ENCODE measurements at regions not wholly inside any gene's neighbourhood (a gene's known extent, or its start where the extent isn't known, plus 50 kb on each side); places are given as distances from the start of the nearest gene placed in this dataset.

- 84 to 85% methylated on average over 11 of the region's 11 CpGs for WGBS, 2 donors
- no peak for TF ChIP-seq EP300 (IDR thresholded peaks at IDR 0.05)
- no peak for TF ChIP-seq POLR2A (IDR thresholded peaks at IDR 0.05)
- no peak for TF ChIP-seq CTCF (IDR thresholded peaks at IDR 0.05)
- TF ChIP-seq POLR2AphosphoS5 (IDR thresholded peaks at IDR 0.05), result no peak
Observed at GRCh38 chr5:6108981-6109825, 269.1 kb downstream of the MED10 start.

GRCh38 chr5:6108540-6108848, 269.9 kb downstream of the MED10 start:
- H3K4me3 ChIP-seq, result no peak overlapping the region
- 79 to 82% methylated on average over 5 of the region's 5 CpGs for WGBS, 2 donors
- H3K27ac ChIP-seq, result no peak overlapping the region
- intact Hi-C loops (cut with DNase I), result no loop called here
- H3K27me3 ChIP-seq, result no peaks in the 10 kb centered on the region
- H3K9me3 ChIP-seq, result no peaks in the 10 kb centered on the region
- H3K4me1 ChIP-seq, result no peaks in the 10 kb centered on the region
- no peak for DNase-seq
- H3K36me3 ChIP-seq, result no peaks in the 10 kb centered on the region
- no peak for TF ChIP-seq POLR2A (IDR thresholded peaks at IDR 0.05)
- TF ChIP-seq POLR2AphosphoS5 (IDR thresholded peaks at IDR 0.05), result no peak
- TF ChIP-seq EP300 (IDR thresholded peaks at IDR 0.05), result no peak
- no peak for TF ChIP-seq CTCF (IDR thresholded peaks at IDR 0.05)

More at GRCh38 chr5:6108981-6109825, 269.1 kb downstream of the MED10 start:
- Histone ChIP-seq H3K36me3 (no peaks in the 10 kb centered on the region), H3K4me3 (no peak overlapping the region), H3K27me3 (no peaks in the 10 kb centered on the region), H3K9me3 (no peaks in the 10 kb centered on the region), H3K27ac (no peak overlapping the region), H3K4me1 (no peaks in the 10 kb centered on the region)
- DNase-seq, result no peak
- intact Hi-C loops (cut with DNase I), result no loop called here

GRCh38 chr5:6107675-6108539, 270.4 kb downstream of the MED10 start:
- TF ChIP-seq POLR2AphosphoS5 (IDR thresholded peaks at IDR 0.05) (no peak), EP300 (IDR thresholded peaks at IDR 0.05) (no peak), CTCF (IDR thresholded peaks at IDR 0.05) (no peak), POLR2A (IDR thresholded peaks at IDR 0.05) (no peak)
- Histone ChIP-seq H3K4me3 (no peak overlapping the region), H3K36me3 (no peaks in the 10 kb centered on the region), H3K9me3 (no peaks in the 10 kb centered on the region), H3K27me3 (no peaks in the 10 kb centered on the region), H3K4me1 (no peaks in the 10 kb centered on the region), H3K27ac (no peak overlapping the region)
- intact Hi-C loops (cut with DNase I), result no loop called here
- WGBS, 2 donors, result 65 to 70% methylated on average over 13 of the region's 13 CpGs
- DNase-seq, result no peak

GRCh38 chr5:6106756-6107155, 271.6 kb downstream of the MED10 start:
- 86 to 90% methylated on average over 6 of the region's 6 CpGs for WGBS, 2 donors
- intact Hi-C loops (cut with DNase I), result no loop called here
- Histone ChIP-seq H3K4me3 (no peak overlapping the region), H3K27ac (no peak overlapping the region), H3K36me3 (no peaks in the 10 kb centered on the region), H3K27me3 (no peaks in the 10 kb centered on the region), H3K9me3 (no peaks in the 10 kb centered on the region), H3K4me1 (no peaks in the 10 kb centered on the region)
- DNase-seq, result no peak
- TF ChIP-seq POLR2A (IDR thresholded peaks at IDR 0.05), result no peak
- TF ChIP-seq CTCF (IDR thresholded peaks at IDR 0.05), result no peak
- no peak for TF ChIP-seq POLR2AphosphoS5 (IDR thresholded peaks at IDR 0.05)
- TF ChIP-seq EP300 (IDR thresholded peaks at IDR 0.05), result no peak

Data from sigmoid colon (tissue), 6 donors.